GM21367 (cell line): ENCODE measurements at regions not wholly inside any gene's neighbourhood (a gene's known extent, or its start where the extent isn't known, plus 50 kb on each side); places are given as distances from the start of the nearest gene placed in this dataset.

Experiments
- ATAC-seq: cut with Tn5 transposase; IDR thresholded peaks from one replicate; pipeline ENCODE4 v1.9.1; 2021; ENCODE audit not compliant: unreplicated experiment

DNA sequence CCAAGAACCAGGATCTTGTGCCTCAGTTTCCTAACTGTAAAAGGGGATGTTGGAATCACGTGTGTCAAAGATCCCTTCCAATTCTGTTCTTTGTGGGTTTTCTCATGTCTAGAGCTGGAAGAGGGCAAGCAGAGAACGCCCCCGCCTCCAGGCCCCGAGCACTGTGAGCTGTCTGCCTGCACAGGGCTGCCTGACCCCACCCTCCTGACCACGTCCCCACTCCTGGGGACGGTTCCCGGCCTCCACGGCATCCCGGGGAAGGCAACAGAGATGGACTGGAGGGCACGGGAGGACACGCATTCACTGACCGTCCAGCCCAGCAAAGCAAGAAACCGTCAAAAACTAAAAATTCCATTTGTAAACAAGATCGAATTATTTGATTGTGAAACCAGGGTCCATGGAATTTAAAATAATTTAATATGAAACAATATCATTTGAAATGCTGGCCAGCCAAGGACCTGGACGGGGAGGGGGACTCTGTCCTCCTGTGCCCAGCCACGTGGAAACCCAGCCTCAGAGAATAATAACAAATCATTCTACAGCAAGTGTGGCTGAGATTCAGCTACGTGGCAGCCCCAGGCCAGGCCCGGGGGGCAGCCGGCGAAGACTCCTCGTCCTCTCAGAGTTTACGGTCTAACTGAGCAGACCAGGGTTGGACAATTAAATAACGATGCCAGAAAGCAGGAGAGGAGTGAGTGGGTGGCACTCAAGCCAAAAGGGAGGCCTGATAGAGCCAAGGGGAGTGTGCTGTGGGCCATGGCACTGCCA is 87.3 kb upstream of the DIO3 start:
- ATAC-seq, result no peak

DNA sequence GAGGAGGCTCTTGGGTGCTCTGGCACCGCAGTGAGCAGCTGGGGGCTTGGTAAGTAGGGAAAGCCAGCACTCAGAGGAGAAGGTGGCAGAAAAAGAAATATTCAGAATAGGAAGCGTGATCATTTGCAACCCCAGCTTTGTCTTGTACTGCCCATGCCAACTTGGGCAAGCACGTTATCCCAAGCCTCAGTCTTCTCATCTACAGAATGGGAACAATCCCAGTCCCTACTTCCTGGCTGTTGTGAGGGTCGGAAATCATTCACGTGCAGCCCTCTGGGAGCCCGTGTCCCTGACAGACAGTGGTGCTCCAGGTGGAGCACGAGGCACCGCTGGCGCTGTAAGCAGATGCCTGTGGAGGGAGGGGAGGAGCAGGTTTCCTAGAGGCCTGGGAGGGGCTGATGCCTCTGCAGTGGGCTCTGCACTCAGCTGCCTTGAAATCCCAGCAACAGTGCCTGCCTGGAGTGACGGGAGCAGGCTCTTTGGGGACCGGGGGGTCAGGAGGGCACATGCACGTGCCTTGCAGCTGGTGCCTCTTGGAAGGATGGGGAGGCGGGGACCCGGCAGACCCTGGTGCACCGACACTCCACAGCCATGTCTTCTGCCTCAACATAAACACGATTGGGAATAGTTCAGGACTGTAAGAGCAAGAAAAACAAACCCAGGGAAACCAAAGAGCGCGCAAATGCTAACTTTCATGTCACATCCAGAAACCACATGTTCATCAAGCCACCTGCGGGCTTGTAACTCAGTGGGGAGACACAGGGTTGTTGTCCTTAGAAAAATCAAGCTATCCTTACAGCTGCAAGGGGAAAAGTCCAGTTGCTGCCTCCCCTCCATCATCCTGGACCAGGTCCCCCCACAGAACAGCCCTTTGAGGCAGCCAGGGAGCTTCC is 86.5 kb upstream of the DIO3 start:
- no peak for ATAC-seq

DNA sequence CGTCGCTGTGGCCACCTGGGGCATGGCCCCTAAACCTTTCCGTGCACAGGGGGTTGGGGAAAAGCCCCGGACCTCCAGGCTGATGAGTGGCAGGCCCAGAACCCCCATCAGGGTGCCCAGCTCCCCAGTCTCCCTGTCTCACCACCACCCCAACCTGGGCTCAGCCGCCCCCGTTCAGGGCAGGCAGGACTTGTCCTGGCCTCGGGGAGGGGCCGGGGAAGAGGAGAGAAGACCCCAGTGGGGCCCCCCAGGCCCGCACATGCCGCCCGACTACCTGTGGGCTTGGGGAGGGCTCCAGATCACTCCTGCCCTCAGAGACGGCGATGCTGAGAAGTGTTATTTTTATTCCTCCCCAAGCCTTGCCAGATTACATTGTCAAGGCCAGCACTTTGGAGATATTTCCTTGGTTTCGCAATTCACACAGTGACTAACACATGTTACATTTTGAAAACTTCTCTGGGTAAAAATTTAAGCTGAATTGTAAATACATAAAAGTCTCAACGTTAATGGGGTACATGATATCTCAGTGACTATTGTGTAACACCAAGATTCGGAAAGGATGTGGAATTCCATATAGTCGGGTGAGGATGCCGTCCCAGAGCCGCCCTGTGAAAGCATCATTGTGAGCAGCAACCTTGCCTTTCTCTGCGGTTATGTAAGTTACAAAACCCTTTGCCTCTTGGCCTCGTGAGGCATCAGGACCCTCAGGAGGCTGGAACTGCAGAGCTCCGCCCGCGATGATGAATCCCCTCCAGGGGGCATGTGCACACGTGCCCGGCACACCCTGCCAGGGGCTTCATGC is 85.6 kb upstream of the DIO3 start:
- no peak for ATAC-seq

DNA sequence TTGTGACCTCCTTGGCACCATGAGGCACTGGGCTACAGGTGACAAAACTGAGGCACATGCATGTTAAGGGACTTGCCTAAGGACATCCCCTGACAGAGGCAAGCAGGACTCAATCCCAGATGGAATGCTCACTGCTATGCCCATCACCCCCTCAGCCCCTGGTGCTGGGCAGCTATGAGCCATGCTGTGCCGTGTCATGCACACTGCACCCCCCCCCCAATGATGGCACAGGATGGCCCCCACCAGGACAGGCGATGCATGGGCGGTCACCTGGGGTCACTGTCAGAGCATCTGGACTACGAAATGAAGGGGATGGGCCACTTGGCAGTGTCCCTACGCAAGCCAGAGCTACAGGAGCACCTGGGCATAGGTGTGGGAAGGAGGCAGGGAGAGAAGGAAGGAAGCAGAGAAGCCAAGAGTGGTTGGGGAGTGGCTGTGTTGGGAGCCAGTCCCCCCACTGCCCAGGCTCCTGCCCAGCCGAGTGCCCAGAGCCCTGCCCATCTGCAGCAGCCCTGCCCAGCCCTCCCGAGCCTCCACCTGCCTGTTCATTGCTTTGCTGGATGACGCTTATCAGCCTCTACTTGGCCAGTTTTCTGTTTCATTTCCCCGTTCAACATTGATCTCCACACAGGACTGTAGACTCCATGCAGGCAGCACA is 84.9 kb upstream of the DIO3 start:
- no peak for ATAC-seq

DNA sequence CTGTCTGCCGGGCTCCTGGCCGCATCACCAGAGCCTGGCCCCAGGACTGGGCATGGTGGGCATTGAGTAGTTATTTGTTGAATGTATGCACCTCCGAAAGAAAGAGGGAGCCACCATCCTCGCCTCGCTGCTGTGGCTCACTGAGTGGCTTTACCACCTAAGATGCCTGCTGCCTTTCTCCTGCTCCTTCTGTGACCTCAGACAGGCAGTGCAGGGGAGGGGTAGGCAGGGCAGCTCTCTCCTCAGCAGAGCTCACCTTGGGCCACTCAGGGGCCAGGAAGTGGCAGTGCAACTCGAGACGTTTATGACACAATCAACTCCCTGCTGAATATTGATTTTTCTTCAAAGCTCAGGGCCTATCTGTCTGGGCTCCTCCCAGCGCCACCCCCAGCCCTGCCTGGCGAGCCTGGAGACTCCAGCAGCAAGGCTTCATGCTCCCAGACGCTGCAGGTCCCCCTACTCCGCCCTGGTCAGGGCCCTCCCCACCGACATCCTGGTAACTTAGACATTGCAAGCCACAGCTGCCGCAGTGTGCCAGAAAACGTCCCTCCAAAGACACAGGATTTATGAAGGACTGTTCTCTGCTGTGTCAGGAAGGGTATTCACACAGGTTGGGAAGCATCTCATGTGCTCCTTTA is 84.3 kb upstream of the DIO3 start:
- no peak for ATAC-seq

DNA sequence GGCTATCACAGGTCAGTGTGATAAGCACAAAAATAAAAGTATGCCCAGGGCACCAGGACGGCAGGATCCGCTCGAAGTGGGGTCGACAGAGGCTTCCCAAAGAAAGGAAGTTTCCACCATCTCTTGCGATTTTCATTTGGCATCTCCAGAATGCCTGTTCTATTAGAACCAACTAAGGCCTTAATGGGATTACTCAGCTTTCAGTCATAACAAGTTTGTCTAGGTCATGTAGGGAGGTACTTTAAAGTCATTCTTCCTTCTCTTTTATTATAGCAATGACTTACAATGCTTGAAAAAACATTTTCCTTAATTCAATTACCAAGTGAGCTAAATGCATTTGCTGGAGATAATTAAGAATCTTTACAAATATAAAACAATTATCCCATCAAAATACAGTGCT is 83.6 kb upstream of the DIO3 start:
- ATAC-seq, result no peak

DNA sequence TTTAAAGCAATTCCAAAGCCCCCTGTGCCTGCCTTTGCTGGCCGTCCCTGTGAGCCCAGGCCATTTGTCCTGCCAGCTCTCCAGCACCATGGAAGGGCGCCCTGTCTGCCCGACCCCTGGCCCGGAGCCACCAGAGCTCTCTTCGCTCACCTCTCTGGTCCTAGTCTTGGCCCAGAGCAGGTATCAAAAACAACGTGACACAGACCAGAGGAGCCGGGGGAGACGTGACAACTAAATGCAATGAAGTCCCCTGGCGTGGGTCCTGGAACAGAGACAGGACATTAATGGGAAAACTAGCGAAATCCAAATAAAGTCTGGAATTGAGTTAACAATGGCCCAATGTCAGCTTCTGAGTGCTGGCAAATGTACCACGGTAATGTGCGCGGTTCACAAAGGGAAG is 83.2 kb upstream of the DIO3 start:
- no peak for ATAC-seq

DNA sequence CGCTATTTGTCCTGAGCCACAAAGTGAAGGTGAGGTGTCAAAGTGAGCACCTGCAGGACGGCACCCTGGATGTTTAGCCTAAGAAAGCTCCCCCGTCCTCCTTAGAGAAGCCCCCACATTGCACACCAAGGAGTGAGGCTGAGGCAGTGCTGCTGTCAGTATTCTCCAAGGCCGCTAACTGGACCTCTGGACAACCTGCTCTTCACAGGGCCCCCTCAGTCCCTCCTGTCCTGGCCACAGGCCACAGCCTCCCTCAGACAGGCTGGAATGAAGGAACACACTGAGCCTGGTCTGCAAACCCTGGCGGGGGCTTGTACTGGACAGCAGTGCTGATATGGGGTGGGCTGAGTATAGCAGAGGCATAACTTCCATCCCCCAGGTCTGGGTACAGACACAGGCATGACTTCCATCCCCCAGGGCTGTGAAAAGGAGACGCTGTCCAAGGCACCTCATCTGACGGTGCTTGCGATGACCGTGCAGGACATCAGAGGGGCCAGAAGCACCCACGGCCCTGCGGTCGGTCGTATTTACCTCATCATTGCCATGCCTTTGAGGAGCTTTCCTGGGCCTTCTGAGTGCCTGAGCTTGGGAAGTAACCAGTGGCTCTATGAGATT is 82.4 kb upstream of the DIO3 start:
- ATAC-seq, result no peak

DNA sequence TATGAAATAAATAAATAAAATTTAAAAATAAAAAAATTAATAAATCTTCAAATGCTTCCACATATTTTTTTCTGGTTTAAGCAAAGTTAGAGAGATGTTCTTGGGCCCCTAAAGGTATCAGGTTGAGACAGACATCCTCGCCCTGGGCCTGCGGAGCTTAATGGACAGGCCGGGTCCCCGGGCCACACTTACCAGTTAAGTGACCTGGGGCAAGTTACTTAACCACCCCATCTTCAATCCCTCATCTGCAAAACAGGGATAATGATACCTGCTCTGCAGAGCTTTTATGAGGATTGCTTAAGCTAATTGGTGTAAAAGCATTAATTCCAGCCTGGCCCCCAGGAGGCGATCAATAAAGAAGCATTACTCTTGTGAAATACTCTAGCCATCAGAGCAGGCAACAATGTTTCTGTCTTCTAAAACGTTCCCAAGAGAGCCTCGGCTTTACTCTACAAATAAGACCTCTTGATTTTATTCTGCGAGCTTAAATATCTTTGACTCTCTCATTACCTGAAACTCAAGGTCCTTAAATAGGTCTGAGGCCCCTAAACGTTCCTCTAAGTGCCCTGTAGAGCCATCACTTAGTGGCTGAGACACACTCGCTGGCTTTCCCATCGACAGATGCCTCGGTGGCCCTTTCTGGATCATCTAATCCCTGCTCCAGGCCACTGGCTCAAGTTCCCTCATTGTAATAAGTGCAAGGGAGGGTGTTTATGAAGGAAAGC is 81.1 kb upstream of the DIO3 start:
- no peak for ATAC-seq

DNA sequence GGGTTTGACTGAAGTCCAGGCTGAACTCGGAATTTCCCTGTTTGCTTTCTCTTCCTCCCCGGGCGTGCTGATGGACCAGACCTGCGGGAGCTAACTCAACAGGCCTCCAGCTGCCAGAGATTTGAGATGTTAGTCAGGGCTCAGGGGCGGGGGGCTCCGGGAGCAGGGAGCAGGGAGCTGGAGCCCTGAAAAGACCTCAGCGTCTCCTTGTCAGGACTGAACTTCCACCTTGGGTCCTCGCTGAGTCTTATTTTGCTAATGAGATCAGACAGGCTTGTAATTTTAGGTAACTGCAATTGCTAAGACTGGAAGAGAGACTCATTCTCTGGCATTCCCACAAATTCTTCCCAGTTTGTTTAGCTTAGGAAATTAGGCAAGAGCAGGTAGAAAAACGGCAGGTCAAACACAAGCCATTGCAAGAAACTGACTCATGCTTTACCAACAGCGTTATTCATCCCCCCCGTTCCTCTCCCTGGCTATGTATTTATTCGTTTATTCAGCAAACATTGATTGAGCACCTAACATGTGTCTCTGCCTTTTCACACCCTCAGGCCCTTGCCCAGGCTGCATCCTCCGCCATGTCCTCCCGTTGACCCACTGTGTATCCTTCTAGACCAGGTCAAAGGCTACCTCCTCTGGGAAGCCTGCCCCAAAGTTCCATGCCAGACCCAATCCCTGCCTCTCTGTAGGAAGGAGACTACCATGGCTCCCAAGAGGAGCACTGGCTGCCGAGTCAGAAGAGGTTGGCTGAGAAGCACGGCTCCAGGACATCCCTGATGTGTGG is 80.4 kb upstream of the DIO3 start:
- no peak for ATAC-seq

DNA sequence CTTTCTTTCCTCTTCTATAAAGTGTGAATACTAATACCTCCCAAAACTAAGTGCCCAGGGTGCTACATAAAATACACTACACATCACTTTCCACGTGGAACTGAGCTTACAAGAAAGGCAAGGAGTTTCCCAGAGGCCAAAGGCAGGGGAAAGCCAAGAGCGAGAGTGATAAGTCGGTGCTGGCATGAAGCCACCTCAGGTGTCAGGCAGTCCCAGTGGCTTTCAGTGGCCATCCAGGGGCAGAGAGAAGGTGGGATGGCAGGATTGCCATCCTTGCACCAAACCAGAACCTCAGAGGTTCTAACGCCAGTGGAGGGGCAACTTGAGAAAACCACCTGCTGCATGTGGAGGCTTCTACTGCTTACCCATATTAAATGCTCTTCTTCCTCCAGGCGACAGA is 79.7 kb upstream of the DIO3 start:
- ATAC-seq, result no peak

DNA sequence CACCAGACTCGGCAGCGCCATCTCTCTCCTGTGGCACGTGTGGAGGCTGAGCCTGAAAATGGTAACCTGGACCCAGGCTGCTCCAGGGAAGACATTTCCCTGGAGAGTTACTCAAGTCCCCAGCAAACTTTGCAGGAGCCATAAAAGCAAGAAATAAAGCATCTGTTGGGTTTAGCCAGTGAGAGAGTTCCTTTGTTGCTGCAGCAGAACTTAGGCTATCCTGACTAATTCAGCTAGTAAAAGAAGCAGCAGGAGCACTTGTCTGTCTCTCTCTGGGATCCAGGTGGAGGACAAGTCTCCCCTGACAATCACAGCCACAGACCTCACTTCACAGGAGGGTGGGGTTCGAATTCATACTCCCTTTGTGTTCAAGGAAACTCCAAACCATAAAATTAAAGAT is 79.2 kb upstream of the DIO3 start:
- no peak for ATAC-seq

DNA sequence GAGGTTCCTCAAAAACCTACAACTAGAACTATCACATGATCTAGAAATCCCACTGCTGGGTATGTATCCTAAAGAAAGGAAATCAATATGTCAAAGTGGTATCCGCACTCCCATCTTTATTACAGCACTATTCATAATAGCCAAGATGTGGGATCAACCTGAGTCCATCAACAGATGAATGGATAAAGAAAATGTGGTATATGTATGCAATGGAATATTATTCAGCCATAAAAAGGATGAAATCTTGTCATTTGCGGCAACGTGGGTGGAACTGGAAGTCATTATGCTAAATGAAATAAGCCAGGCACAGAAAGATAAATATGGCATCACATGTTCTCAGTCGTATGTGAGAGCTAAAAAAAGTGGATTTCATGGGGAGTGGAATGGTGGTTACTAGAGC is 77.5 kb upstream of the DIO3 start:
- ATAC-seq, result no peak

DNA sequence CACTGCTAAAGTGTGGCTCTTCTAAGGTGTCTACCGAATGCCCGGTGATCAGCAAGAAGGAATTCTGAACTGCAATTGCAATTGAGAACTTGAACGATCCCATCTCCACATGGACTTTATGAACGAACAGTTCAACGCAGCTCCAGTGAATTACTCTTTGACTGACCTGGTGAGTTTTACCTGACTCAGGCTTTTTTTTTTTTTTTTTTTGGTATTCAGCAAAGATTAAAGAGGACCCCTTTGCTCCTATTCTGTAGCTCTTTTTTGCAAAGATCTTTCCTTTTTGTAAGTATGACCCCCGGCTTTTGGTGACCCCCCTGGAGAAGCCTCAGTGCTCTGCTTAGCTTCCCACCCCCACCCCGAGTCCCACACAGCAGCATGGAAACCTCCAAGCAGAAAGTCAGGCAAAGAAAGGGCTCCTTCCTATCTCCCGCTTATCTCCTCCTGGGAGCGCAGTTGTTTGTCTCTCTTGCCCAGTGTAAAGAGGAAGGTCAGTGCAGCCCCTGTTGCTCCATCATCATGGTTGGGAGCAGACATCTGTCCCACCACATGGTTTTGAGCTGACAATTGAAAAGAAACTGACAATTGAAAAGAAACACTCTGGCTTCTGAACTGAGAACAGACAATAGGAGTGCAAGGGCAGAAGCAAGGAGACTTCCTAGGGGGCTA is 72.1 kb upstream of the DIO3 start:
- no peak for ATAC-seq

DNA sequence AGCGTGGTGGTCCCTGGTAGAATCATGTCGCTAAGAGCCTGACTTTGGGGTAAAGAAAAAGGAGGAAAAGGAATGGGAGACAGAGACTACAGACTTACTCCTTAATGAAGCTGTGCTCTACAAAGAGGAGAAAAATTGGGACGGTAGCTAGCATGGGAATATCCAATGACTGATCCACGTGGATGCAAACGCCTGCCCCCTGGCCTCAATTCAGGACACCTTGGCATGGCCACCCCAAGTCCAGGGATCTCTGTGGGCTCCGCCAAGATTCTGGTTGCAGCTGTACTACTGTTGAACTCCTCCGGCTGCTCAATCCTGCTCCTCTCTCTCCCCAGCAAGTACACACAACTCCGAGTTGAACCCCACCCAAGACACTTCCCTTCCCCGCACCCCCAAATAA is 70.5 kb upstream of the DIO3 start:
- ATAC-seq, result no peak

DNA sequence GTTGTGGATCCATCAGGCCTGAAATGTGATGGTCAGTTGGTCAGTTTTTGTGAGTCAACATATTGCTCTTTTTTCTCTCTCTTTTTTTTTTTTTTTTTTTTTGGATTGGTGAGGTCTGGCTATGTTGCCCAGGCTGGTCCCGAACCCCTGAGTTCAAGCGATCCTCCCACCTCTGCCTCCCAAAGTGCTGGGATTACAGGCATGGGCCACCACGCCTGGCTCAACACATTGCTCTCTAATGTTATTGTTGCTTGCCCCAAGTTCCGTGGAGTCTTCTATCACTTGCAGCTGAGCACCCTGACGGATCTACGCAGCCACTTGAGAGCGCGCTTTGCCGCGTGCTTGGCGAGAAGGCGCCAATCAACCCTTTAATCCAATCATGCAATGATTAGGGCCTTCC is 69.5 kb upstream of the DIO3 start:
- no peak for ATAC-seq

DNA sequence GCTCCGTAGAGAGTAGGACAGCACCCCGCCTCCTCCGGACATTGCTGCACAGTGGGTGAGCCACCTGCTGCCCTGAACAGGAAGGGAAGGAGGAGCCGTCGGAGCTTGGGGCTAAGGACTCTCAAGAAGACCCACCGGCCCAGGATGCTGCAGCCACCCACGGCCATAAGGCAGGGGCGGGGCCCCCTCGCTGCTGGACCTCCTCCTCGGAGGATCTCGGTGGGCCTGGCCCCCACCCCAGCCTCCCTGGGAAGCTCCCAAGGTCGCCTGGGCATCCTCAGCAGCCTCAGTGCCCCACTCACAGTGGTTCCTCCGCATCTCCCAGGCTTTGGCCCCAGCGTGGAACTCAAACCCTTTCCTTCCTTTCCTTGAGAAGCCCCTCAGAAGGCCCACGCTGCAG is 68.6 kb upstream of the DIO3 start:
- ATAC-seq, result no peak

DNA sequence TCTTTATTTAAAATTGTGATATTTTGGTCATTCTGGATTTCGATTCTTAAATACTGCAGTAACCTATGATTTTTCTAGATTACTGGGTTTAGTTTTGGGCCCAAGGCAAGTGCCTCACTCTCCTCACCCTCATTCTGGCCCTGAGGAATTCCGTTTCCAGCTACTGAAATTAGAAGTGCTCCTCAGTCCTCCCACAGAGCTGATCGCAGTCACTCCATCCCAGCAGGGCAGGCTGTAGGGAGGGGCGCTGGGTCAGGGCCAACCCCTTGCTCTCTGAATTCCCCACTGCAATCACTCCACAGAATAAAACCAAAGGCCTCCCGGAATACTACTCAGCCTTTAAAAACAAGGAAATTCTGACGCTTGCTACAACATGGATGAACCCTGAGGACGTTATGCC is 66.5 kb upstream of the DIO3 start:
- no peak for ATAC-seq
